ENCODE measurements at regions not wholly inside any gene's neighbourhood (a gene's known extent, or its start where the extent isn't known, plus 50 kb on each side); places are given as distances from the start of the nearest gene placed in this dataset.

GRCh38 chr6:11296449-11297375, 64.2 kb upstream of the NEDD9 start:
- no peak for DNase-seq (ENCODE audit: low read depth)

GRCh38 chr6:11295969-11296368, 63.5 kb upstream of the NEDD9 start:
- no peak for DNase-seq (ENCODE audit: low read depth)

- DNase-seq (ENCODE audit: low read depth), result no peak
Observed at GRCh38 chr6:11294228-11294627, 61.8 kb upstream of the NEDD9 start.

- no peak for DNase-seq (ENCODE audit: low read depth)
Observed at GRCh38 chr6:11292594-11293236, 60.2 kb upstream of the NEDD9 start.

- no peak for DNase-seq (ENCODE audit: low read depth)
Observed at GRCh38 chr6:11292091-11292490, 59.6 kb upstream of the NEDD9 start.

- DNase-seq (ENCODE audit: low read depth), result no peak
Observed at GRCh38 chr6:11291582-11291981, 59.1 kb upstream of the NEDD9 start.

DNA sequence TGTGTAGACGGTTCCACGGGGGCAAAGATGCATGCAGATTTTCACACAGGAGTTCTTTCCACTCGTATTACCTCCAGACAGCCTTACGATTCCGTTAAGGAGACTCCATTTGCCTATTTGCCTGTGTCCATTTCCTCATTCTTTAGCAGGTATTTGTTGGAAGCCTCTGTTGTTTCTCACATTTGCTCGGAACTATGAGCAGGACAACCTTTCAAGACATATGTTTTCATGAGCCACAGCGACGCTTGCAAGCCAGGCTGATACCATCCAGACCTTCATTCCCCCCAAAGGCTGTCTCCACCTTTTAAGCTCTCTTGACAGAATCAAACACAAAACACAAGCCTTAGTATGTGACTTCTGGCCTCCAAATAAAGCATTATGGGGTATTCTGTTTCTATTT, 57.6 kb upstream of the NEDD9 start:
- no peak for DNase-seq (ENCODE audit: low read depth)

DNA sequence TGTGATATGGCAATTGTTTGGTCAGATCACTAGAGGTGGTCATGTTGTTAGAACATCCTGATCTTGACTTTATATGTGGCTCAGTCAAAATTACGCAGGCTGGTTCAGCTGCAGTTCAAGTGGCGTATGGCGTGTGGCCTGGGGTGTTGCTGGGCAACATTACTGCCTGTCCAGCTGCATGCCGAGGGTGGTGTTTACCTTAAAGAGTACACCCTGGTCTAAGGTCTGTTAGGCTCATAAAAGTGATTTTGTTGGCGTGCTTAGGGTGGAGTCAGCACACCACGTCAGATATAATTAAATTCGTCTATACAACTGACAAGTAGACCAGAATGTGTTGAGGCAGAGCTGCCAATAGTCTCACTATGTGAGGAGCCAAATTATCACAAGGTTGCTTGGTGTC, 55.6 kb upstream of the NEDD9 start:
- DNase-seq (ENCODE audit: low read depth), result no peak

- no peak for DNase-seq (ENCODE audit: low read depth)
Observed at GRCh38 chr6:11284996-11285395, 52.5 kb upstream of the NEDD9 start.

- DNase-seq (ENCODE audit: low read depth), result no peak
Observed at GRCh38 chr6:11283629-11284028, 51.2 kb upstream of the NEDD9 start.

GRCh38 chr6:11282875-11283274, 50.4 kb upstream of the NEDD9 start:
- no peak for DNase-seq (ENCODE audit: low read depth)

All from fibroblast of the conjunctiva (primary cell).